Endothelial cell of umbilical vein (primary cell): ENCODE measurements at regions not wholly inside any gene's neighbourhood (a gene's known extent, or its start where the extent isn't known, plus 50 kb on each side); places are given as distances from the start of the nearest gene placed in this dataset.

ENCODE experiments used
- BruUV-seq: library from RNA; stranded (reverse); fragments of 400-500 nt; replicated peaks from 2 replicates; lab custom pipeline; 2021; lab: Mats Ljungman, UMichigan
- CTCF ChIA-PET: fragments of 300-600, 350-600 bp; sonication (Branson Sonifier 250); formaldehyde crosslinking; loops from one replicate; lab custom pipeline; 2021; ENCODE audit warnings: antibody characterized with exemption, inconsistent platforms; lab: Charles Lee
- POLR2A ChIA-PET: fragments of 300-600, 350-600 bp; sonication (Branson Sonifier 250); formaldehyde crosslinking; loops from one replicate; lab custom pipeline; 2021; ENCODE audit warnings: antibody characterized with exemption, inconsistent platforms; lab: Charles Lee
- DNase-seq: peaks from one replicate; pipeline ENCODE4 v3.0.0-alpha.2; 2011; ENCODE audit warnings: low read depth, low spot score
- FAIRE-seq: peaks from 2 replicates; lab custom pipeline; 2011; peaks lifted over from hg19 to GRCh38; lab: Jason Lieb, UNC
- H2AFZ ChIP-seq: 2 replicates; pipeline ENCODE4 v1.6.0; 2012; ENCODE audit warnings: low read depth, low read length, control low read depth, inconsistent platforms
- H3K27ac ChIP-seq: 2 replicates; pipeline ENCODE4 v1.5.1; 2011; ENCODE audit warnings: low read depth, mild to moderate bottlenecking, control low read depth, low read length, moderate library complexity; ENCODE audit not compliant: insufficient read depth
- H3K27me3 ChIP-seq, 2 experiments: 2 replicates each; pipeline versions ENCODE4 v1.6.0 to v1.6.1; 2011; ENCODE audit warnings: low read length in 2 of 2, mixed read lengths in 1 of 2; ENCODE audit not compliant: control insufficient read depth in 2 of 2, insufficient read depth in 2 of 2
- H3K36me3 ChIP-seq, 2 experiments: 2 replicates in 1 of 2; 3 replicates in 1 of 2; pipeline ENCODE4 v1.5.1; 2011; ENCODE audit warnings: low read length in 2 of 2, mild to moderate bottlenecking in 1 of 2, moderate library complexity in 1 of 2; ENCODE audit not compliant: control insufficient read depth in 2 of 2, insufficient read depth in 2 of 2; ENCODE audit errors: extremely low read depth in 1 of 2
- H3K4me1 ChIP-seq: 3 replicates; pipeline ENCODE4 v1.5.1; 2011; ENCODE audit warnings: mild to moderate bottlenecking, low read length; ENCODE audit not compliant: control insufficient read depth, insufficient read depth; ENCODE audit errors: extremely low read depth
- H3K4me2 ChIP-seq: 2 replicates; pipeline ENCODE4 v1.6.1; 2011; ENCODE audit warnings: low read length, control low read depth, mixed read lengths; ENCODE audit not compliant: insufficient read depth
- H3K4me3 ChIP-seq, 3 experiments: fragments of 200-600 bp in 1 of 3; sonication (generic), shearing (Covaris generic) in 1 of 3; replicated peaks in 1 of 3; 2 replicates each; pipeline ENCODE4 v1.5.1; 2011 to 2016; ENCODE audit warnings: control low read depth in 3 of 3, low read length in 3 of 3, mild to moderate bottlenecking in 2 of 3, inconsistent platforms in 1 of 3, low read depth in 1 of 3, moderate library complexity in 1 of 3; ENCODE audit not compliant: insufficient read depth in 1 of 3
- H3K79me2 ChIP-seq: 2 replicates; pipeline ENCODE4 v1.6.0; 2012; ENCODE audit warnings: low read length, inconsistent platforms; ENCODE audit not compliant: control insufficient read depth, insufficient read depth
- H3K9ac ChIP-seq: replicated peaks from 2 replicates; pipeline ENCODE3; 2011; ENCODE audit warnings: low read length, control low read depth; ENCODE audit not compliant: insufficient read depth; ENCODE audit errors: extremely low read depth
- H3K9me1 ChIP-seq: replicated peaks from 3 replicates; pipeline ENCODE4 v1.6.0; 2011; ENCODE audit warnings: mild to moderate bottlenecking, low read length; ENCODE audit not compliant: control insufficient read depth, insufficient read depth; ENCODE audit errors: extremely low read depth
- H3K9me3 ChIP-seq: replicated peaks from 2 replicates; pipeline ENCODE4 v1.5.1; 2012; ENCODE audit warnings: low read length, inconsistent platforms; ENCODE audit not compliant: control insufficient read depth, insufficient read depth
- H4K20me1 ChIP-seq: replicated peaks from 2 replicates; pipeline ENCODE3; 2011; ENCODE audit warnings: mild to moderate bottlenecking, low read length; ENCODE audit not compliant: control insufficient read depth, insufficient read depth; ENCODE audit errors: extremely low read depth
- CTCF ChIP-seq, 2 donors: IDR thresholded peaks; 1 replicate in 1 of 2; 2 replicates in 1 of 2; pipeline ENCODE4 v1.5.1; 2011; ENCODE audit warnings: low read length in 2 of 2, mild to moderate bottlenecking in 2 of 2, moderate library complexity in 2 of 2, control low read depth in 1 of 2, inconsistent platforms in 1 of 2, low read depth in 1 of 2; ENCODE audit not compliant: insufficient read depth in 1 of 2; ENCODE audit errors: extremely low read depth in 1 of 2
- EZH2 ChIP-seq: IDR thresholded peaks from 2 replicates; pipeline ENCODE4 v1.6.1; 2012; ENCODE audit warnings: borderline replicate concordance, low read depth, mild to moderate bottlenecking, moderate library complexity, low read length, inconsistent platforms; ENCODE audit not compliant: severe bottlenecking
- FOS ChIP-seq: IDR thresholded peaks from 2 replicates; pipeline ENCODE4 v1.6.1; 2011; ENCODE audit warnings: mild to moderate bottlenecking, low read length, moderate library complexity, borderline replicate concordance; ENCODE audit not compliant: insufficient read depth
- GATA2 ChIP-seq: IDR thresholded peaks from 2 replicates; pipeline ENCODE4 v1.7.0; 2011; ENCODE audit warnings: low read depth, mild to moderate bottlenecking, moderate library complexity, mixed read lengths, low read length; ENCODE audit not compliant: insufficient read length, insufficient read depth
- JUN ChIP-seq: IDR thresholded peaks from 2 replicates; pipeline ENCODE4 v1.6.1; 2011; ENCODE audit warnings: borderline replicate concordance, low read depth; ENCODE audit not compliant: insufficient read length, insufficient read depth
- MYC ChIP-seq: IDR thresholded peaks from one replicate; pipeline ENCODE4 v1.6.1; 2011; ENCODE audit warnings: mild to moderate bottlenecking, low read depth, low read length
- POLR2A ChIP-seq: IDR thresholded peaks from 2 replicates; pipeline ENCODE4 v1.6.1; 2012; ENCODE audit warnings: low read depth, mild to moderate bottlenecking, control low read depth, low read length
- POLR2AphosphoS5 ChIP-seq: IDR thresholded peaks from 2 replicates; pipeline ENCODE4 v1.6.1; 2012; ENCODE audit warnings: low read depth, mild to moderate bottlenecking, control low read depth, low read length, moderate library complexity; ENCODE audit not compliant: insufficient read depth
- dilution Hi-C: fragments of 300-500 bp; cut with MboI; formaldehyde crosslinking; loops from one replicate; pipeline ENCODE4 v1.15.0; 2019; ENCODE audit warnings: low sequenced_read_pairs; ENCODE audit not compliant: extremely low pct_ligation_motif_present
- intact Hi-C: fragments of 100-400 bp; cut with micrococcal nuclease; formaldehyde crosslinking; loops from one replicate; pipeline ENCODE4 v1.10.0; 2022

- no TSS peak for BruUV-seq
- no peak overlapping the region for H3K9ac ChIP-seq
- H3K4me3 ChIP-seq = no peak overlapping the region
- ChIA-PET CTCF (interaction anchor here (1.3 kb wide), 1 partner anchor 12 kb away, joined by 7 read pairs; no protein-coding TSS in a partner anchor), POLR2A (no interaction called here)
- H3K36me3 ChIP-seq = no peaks in the 10 kb centered on the region
- H3K27ac ChIP-seq = no peak overlapping the region
- FAIRE-seq (no peak), DNase-seq (no peak)
- no peaks in the 10 kb centered on the region for H3K9me3 ChIP-seq
- no peaks in the 10 kb centered on the region for H3K79me2 ChIP-seq
- no peak overlapping the region for H3K4me2 ChIP-seq
- peaks cover 14% of the 10 kb centered on the region in 2 experiments for H3K27me3 ChIP-seq
- H3K4me1 ChIP-seq = no peaks in the 10 kb centered on the region
- no peaks in the 10 kb centered on the region for H3K9me1 ChIP-seq
- intact Hi-C loops (no loop called here), dilution Hi-C loops (no loop called here)
- no peak overlapping the region for H2AFZ ChIP-seq
- TF ChIP-seq GATA2 = no peak
- TF ChIP-seq EZH2 = no peak
- TF ChIP-seq POLR2A = no peak
- no peak for TF ChIP-seq CTCF (IDR thresholded peaks at IDR 0.05; ENCODE audit: extremely low read depth in 1 of 2, insufficient read depth in 1 of 2, low read depth in 1 of 2, low read length in 2 of 2)
- no peak for TF ChIP-seq FOS
- no peak for TF ChIP-seq JUN
- TF ChIP-seq MYC = no peak
- no peak for TF ChIP-seq POLR2AphosphoS5
- H4K20me1 ChIP-seq = no peaks in the 10 kb centered on the region
Observed at GRCh38 chr1:148383966-148384365, 99.1 kb downstream of the PPIAL4G start.
